Pancreas (tissue), 10 donors: ENCODE measurements at regions not wholly inside any gene's neighbourhood (a gene's known extent, or its start where the extent isn't known, plus 50 kb on each side); places are given as distances from the start of the nearest gene placed in this dataset.

Experiments used
- ATAC-seq, 4 donors: fragments of 200-7000 bp; cut with Tn5 transposase; one replicate each; pipeline versions ENCODE4 v1.8.0 to v1.9.1; 2020; ENCODE audit warnings: mild to moderate bottlenecking in 4 of 4, moderate library complexity in 4 of 4
- DNase-seq, 6 donors: peaks; one replicate each; pipeline ENCODE4 v3.0.0-alpha.2; 2020
- FAIRE-seq: peaks from 2 replicates; lab custom pipeline; 2012; peaks lifted over from hg19 to GRCh38; lab: Jason Lieb, UNC
- H3K27ac ChIP-seq, 4 donors: fragments of 200-600 bp; sonication (generic); 1 replicate in 3 of 4; 2 replicates in 1 of 4; pipeline versions ENCODE4 v1.5.0 to v1.8.0; 2020
- H3K27me3 ChIP-seq, 4 donors: fragments of 200-600 bp; one replicate each; pipeline ENCODE4 v1.8.0; 2021
- H3K36me3 ChIP-seq, 3 donors: fragments of 200-600 bp; sonication (generic) in 1 of 3; one replicate each; pipeline versions ENCODE4 v1.5.0 to v1.8.0; 2020 to 2021
- H3K4me1 ChIP-seq, 3 donors: fragments of 200-600 bp; one replicate each; pipeline ENCODE4 v1.8.0; 2021
- H3K4me3 ChIP-seq, 4 donors: fragments of 200-600 bp; sonication (generic) in 2 of 4; one replicate each; pipeline versions ENCODE4 v1.5.0 to v1.8.0; 2020 to 2021
- H3K9me3 ChIP-seq, 4 donors: fragments of 200-600 bp; one replicate each; pipeline ENCODE4 v1.8.0; 2021
- CTCF ChIP-seq, 4 donors: fragments of 200-600 bp; sonication (generic) in 3 of 4; IDR thresholded peaks; one replicate each; pipeline versions ENCODE4 v1.5.0 to v1.8.0; 2021; ENCODE audit warnings: antibody characterized with exemption in 4 of 4
- WGBS, 2 donors: extraction: QIAGEN DNeasy Blood & Tissue Kit; methylation state at CpG; one replicate each; pipeline ENCODE4 v1.1.7; 2013; 5-methylcytosine and 5-hydroxymethylcytosine counted together
- intact Hi-C, 3 donors: fragments of 100-400 bp; cut with DNase I; formaldehyde crosslinking; loops; one replicate each; pipeline versions ENCODE4 v1.11.1 to v1.14.2; 2022
- donor health status: healthy with polysubstance abuse.
- donor health status: DM: no; HTN: no; CAD: no; lungs with moderate emphysema.
- donor health status: DM: no; HTN: no; CAD: no.
- donor health status: control.
- donor health status: control.
- donor health status: Bipolar disorder and iron deficiency.
- donor health status: DM: yes; HTN: yes; CAD: no.
- donor health status: DM: no; HTN: no; CAD: no.
- donor health status: DM: no; HTN: no; CAD: no.
- donor health status: DM: yes; HTN: yes; CAD: no.

- TF ChIP-seq CTCF (IDR thresholded peaks at IDR 0.05): no peak
- Histone ChIP-seq H3K4me1 (no peaks in the 10 kb centered on the region), H3K27ac (no peak overlapping the region), H3K4me3 (no peak overlapping the region), H3K36me3 (no peaks in the 10 kb centered on the region), H3K9me3 (no peaks in the 10 kb centered on the region), H3K27me3 (no peaks in the 10 kb centered on the region)
- intact Hi-C loops: no loop called here
- FAIRE-seq (no peak), ATAC-seq (no peak), DNase-seq (no peak)
Observed at GRCh38 chr6:98215531-98215930, 618.8 kb upstream of the POU3F2 start.

- Histone ChIP-seq H3K9me3 (no peaks in the 10 kb centered on the region), H3K27ac (no peak overlapping the region), H3K4me3 (no peak overlapping the region), H3K27me3 (no peaks in the 10 kb centered on the region), H3K36me3 (no peaks in the 10 kb centered on the region), H3K4me1 (no peaks in the 10 kb centered on the region)
- ATAC-seq (no peak), FAIRE-seq (no peak), DNase-seq (no peak)
- WGBS, 2 donors: 20 to 30% methylated on average over 1 of the region's 1 CpG
- intact Hi-C loops: no loop called here
- TF ChIP-seq CTCF (IDR thresholded peaks at IDR 0.05): no peak
Observed at GRCh38 chr6:98230250-98230649, 604.1 kb upstream of the POU3F2 start.

- no peak for ATAC-seq
- Histone ChIP-seq H3K4me3 (no peak overlapping the region), H3K27ac (no peak overlapping the region), H3K36me3 (no peaks in the 10 kb centered on the region), H3K9me3 (no peaks in the 10 kb centered on the region), H3K4me1 (no peaks in the 10 kb centered on the region), H3K27me3 (no peaks in the 10 kb centered on the region)
- DNase-seq: no peak
- 22 to 36% methylated on average over 3 of the region's 3 CpGs for WGBS, 2 donors
- no peak for TF ChIP-seq CTCF (IDR thresholded peaks at IDR 0.05)
- intact Hi-C loops: no loop called here
- no peak for FAIRE-seq
Observed at GRCh38 chr6:98239057-98239456, 595.3 kb upstream of the POU3F2 start.

- no peaks in the 10 kb centered on the region for H3K4me1 ChIP-seq
- ATAC-seq (no peak), FAIRE-seq (no peak), DNase-seq (no peak)
- no peaks in the 10 kb centered on the region for H3K27me3 ChIP-seq
- WGBS, 2 donors: 38 to 45% methylated on average over 1 of the region's 1 CpG
- no peak overlapping the region for H3K27ac ChIP-seq
- no peak overlapping the region for H3K4me3 ChIP-seq
- no peaks in the 10 kb centered on the region for H3K9me3 ChIP-seq
- intact Hi-C loops: no loop called here
- no peak for TF ChIP-seq CTCF (IDR thresholded peaks at IDR 0.05)
- no peaks in the 10 kb centered on the region for H3K36me3 ChIP-seq
Observed at GRCh38 chr6:98241630-98242029, 592.7 kb upstream of the POU3F2 start.

- FAIRE-seq: no peak
- intact Hi-C loops: no loop called here
- Histone ChIP-seq H3K36me3 (no peaks in the 10 kb centered on the region), H3K4me3 (no peak overlapping the region), H3K27ac (no peak overlapping the region), H3K9me3 (no peaks in the 10 kb centered on the region), H3K4me1 (no peaks in the 10 kb centered on the region), H3K27me3 (peaks cover 0 to 3% (median 0%) of the 10 kb centered on the region in 4 donors)
- WGBS, 2 donors: 45 to 52% methylated on average over 3 of the region's 3 CpGs
- DNase-seq: no peak
- no peak for TF ChIP-seq CTCF (IDR thresholded peaks at IDR 0.05)
- no peak for ATAC-seq
Observed at GRCh38 chr6:98254624-98255023, 579.8 kb upstream of the POU3F2 start.
